RWPE2 (cell line): ENCODE measurements at regions not wholly inside any gene's neighbourhood (a gene's known extent, or its start where the extent isn't known, plus 50 kb on each side); places are given as distances from the start of the nearest gene placed in this dataset.
A peak's percentile ranks its signal among the peaks of the same experiment; 100 is the strongest.

ENCODE experiments used
- ATAC-seq: fragments of 200-7000 bp; cut with Tn5 transposase; 3 replicates; pipeline ENCODE4 v1.9.1; 2021; ENCODE audit warnings: low read depth
- DNase-seq: peaks from one replicate; pipeline ENCODE4 v3.0.0-alpha.2; 2020; ENCODE audit warnings: low spot score
- H3K27ac ChIP-seq: fragments of 450-650 bp; 2 replicates; pipeline ENCODE4 v1.5.1; 2017; ENCODE audit warnings: mild to moderate bottlenecking; ENCODE audit not compliant: poor library complexity, severe bottlenecking
- H3K27me3 ChIP-seq: fragments of 250-450 bp; sonication (Bioruptor Pico); 2 replicates; pipeline ENCODE4 v1.5.1; 2021; ENCODE audit warnings: mild to moderate bottlenecking, moderate library complexity; ENCODE audit not compliant: insufficient read depth, poor library complexity, severe bottlenecking
- H3K36me3 ChIP-seq: fragments of 250-450 bp; sonication (Bioruptor Pico); 2 replicates; pipeline ENCODE4 v1.5.1; 2020; ENCODE audit warnings: low read depth, mild to moderate bottlenecking, moderate library complexity
- H3K4me1 ChIP-seq: fragments of 250-450 bp; sonication (Bioruptor Pico); 2 replicates; pipeline ENCODE4 v1.5.1; 2021; ENCODE audit warnings: mild to moderate bottlenecking, moderate library complexity; ENCODE audit not compliant: insufficient read depth, poor library complexity, severe bottlenecking
- H3K4me3 ChIP-seq: fragments of 250-450 bp; sonication (Bioruptor Pico); 2 replicates; pipeline ENCODE4 v1.5.1; 2021; ENCODE audit warnings: mild to moderate bottlenecking, moderate library complexity; ENCODE audit not compliant: severe bottlenecking
- H3K9me3 ChIP-seq: fragments of 250-450 bp; sonication (Bioruptor Pico); 2 replicates; pipeline ENCODE4 v1.5.1; 2021; ENCODE audit warnings: mild to moderate bottlenecking, moderate library complexity; ENCODE audit not compliant: severe bottlenecking
- CTCF ChIP-seq: fragments of 450-650 bp; IDR thresholded peaks from one replicate; pipeline ENCODE4 v1.5.1; 2017; ENCODE audit warnings: mild to moderate bottlenecking, moderate library complexity; ENCODE audit not compliant: poor library complexity, severe bottlenecking

- H3K36me3 ChIP-seq, result no peaks in the 10 kb centered on the region
- H3K27me3 ChIP-seq, result peaks cover 17% of the 10 kb centered on the region
- no peaks in the 10 kb centered on the region for H3K9me3 ChIP-seq
- H3K27ac ChIP-seq, result no peak overlapping the region
- H3K4me1 ChIP-seq, result no peaks in the 10 kb centered on the region
- no peak for DNase-seq
- no peak for ATAC-seq
- no peak for TF ChIP-seq CTCF
- no peak overlapping the region for H3K4me3 ChIP-seq
Measured at GRCh38 chr6:793261-793660, 100.3 kb upstream of the EXOC2 start.

- no peak for ATAC-seq
Measured at GRCh38 chr6:792662-793061, 99.7 kb upstream of the EXOC2 start.

GRCh38 chr6:788058-788457 is 95.1 kb upstream of the EXOC2 start:
- no peak overlapping the region for H3K27ac ChIP-seq
- no peaks in the 10 kb centered on the region for H3K4me1 ChIP-seq
- H3K4me3 ChIP-seq, result no peak overlapping the region
- DNase-seq (no peak), ATAC-seq (no peak)
- H3K9me3 ChIP-seq, result no peaks in the 10 kb centered on the region
- TF ChIP-seq CTCF, result no peak
- H3K36me3 ChIP-seq, result no peaks in the 10 kb centered on the region
- H3K27me3 ChIP-seq, result no peaks in the 10 kb centered on the region

More at GRCh38 chr6:792662-793061, 99.7 kb upstream of the EXOC2 start:
- Histone ChIP-seq H3K4me1 (no peaks in the 10 kb centered on the region), H3K36me3 (no peaks in the 10 kb centered on the region), H3K27ac (no peak overlapping the region), H3K27me3 (peaks cover 17% of the 10 kb centered on the region), H3K4me3 (no peak overlapping the region), H3K9me3 (no peaks in the 10 kb centered on the region)
- no peak for TF ChIP-seq CTCF
- DNase-seq, result no peak

GRCh38 chr6:786946-787763 is 94.2 kb upstream of the EXOC2 start:
- no peak for DNase-seq
- H3K36me3 ChIP-seq, result no peaks in the 10 kb centered on the region
- no peaks in the 10 kb centered on the region for H3K27me3 ChIP-seq
- H3K9me3 ChIP-seq, result no peaks in the 10 kb centered on the region
- peak; percentile 49 for TF ChIP-seq CTCF
- no peak overlapping the region for H3K4me3 ChIP-seq
- H3K27ac ChIP-seq, result no peak overlapping the region
- no peaks in the 10 kb centered on the region for H3K4me1 ChIP-seq
- ATAC-seq, result no peak
